CD1c-positive myeloid dendritic cell (primary cell): ENCODE measurements at regions not wholly inside any gene's neighbourhood (a gene's known extent, or its start where the extent isn't known, plus 50 kb on each side); places are given as distances from the start of the nearest gene placed in this dataset.

Source experiments
- DNase-seq: peaks from one replicate; pipeline ENCODE4 v3.0.0-alpha.2; 2016; ENCODE audit errors: extremely low spot score

DNA sequence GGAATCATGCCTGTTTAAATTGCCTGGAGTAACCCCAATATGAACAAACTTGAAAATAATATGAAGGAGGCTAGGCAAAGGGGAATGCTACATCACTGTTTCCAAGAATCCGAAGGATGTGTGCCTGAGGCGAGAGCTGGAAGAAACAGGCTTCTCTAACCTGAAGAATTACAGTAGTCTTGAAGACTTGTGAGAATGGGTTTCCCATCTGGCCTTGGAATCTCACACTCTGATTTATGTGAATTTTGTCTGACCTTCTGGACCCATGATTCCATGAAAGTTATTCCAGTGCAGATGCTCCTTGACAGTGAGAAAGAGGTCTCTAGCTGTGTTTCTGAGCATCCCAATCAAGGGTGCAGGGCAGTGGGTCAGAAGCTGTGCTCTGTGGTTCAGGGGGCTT lies 122.1 kb upstream of the PARP11 start:
- DNase-seq, result no peak

DNA sequence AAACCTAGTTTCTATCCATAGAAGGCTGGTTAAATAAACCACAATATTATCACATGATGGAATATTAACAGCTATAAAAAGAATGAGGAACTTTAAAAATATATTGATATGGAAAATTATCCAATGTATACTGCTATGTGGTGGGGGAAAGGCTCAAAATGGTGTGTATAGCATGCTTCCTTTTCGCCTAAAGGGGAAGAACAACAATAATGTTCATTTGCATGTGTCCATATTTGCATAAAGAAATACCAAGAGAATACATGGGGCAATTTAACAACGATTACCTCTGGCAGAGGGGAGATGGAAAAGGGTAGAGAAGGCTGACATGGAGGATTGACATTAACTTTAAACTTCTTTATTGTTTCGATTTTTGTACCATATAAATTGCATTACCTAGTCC lies 121.3 kb upstream of the PARP11 start:
- DNase-seq, result no peak

DNA sequence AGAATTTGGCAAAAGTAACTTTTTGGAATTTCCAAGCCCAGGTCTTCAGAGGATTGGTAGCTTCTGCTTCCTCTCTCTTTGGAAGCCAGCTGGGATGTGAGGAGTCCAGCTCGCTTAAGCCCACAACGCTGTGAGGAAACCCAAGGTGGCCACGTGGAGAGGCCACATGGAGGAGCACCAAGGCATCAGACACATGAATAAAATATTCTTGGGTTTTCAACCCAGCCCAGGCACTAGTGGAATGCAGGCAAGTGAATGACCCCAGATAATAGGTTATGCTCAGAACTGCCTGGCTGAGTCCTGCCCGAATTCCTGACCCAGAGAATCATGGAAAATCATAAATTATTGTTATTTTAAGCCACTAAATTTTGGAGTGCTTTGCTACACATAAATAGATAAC lies 119.7 kb upstream of the PARP11 start:
- no peak for DNase-seq

DNA sequence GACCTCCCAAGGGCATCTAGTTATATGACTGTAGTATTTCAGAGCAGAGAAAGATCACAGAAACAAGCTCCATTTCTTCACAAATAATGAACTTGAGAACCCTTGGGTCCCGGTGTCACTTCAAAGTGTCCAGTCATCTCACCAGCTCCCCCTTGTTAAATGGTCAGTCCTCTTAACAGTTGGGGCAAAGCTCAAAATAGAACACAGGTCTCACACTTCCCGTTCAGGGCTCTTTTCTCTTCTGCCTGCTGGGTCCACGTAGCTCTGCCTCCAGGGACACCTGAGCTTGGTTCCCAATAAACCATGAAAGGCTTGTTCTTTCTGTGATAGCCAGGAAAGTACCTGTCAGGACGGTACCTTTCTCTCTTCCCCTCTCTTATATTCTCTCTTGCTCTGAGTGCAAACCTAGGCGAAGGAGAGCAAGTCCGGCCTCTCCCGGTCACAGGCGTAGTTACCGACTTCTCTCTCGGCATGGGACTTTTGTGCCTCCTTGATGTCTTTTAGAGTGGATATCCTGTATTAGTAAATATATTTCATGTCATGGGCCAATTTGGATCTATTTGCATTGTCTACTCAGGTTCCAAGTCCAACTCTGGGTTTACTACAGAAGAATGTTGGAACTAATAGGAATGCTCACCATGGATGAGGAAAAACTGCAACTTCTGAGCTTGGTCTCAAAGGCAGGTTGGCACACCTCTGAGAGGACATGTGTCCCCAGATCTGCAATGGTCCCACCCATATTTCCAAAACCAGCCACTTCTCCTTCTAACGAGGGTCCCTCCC lies 118.8 kb upstream of the PARP11 start:
- no peak for DNase-seq

DNA sequence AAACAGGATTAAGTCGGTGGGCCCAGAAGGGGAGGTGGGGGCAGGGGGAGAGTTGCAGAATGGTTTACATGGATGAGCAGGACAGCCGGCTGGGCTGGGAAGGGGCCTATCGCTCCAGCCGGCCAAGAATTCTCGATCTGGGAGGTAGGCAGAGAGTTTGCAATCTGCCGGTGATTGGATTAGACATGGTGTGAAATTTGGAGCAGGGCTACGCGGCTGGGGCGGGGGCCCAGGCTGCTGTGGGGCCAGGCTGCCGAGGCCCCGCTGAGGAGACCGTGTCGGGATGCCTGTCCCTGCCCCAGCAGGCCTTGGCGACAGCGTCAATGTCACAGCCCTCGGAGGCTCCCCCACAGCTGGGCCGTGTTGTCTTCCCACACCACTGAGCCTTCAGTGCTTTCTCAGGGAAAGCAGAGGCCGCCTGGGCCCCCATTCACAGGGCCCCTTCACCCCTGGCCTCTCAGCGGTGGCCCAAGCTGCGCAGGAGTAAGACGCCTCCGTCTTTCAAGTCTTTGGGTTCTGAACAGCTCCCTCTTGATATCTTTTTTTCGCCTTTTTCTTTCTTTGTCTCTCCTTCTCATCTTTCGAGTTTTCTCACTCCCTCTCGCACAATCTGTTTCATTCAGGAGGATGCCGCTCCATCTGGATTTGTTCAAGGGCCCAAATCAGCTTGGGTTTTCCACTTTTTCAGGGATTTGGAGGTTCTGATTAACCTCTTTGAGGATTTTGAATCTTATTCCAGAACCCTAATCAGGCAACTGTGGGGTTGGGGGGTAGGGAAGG lies 117.5 kb upstream of the PARP11 start:
- DNase-seq, result no peak

DNA sequence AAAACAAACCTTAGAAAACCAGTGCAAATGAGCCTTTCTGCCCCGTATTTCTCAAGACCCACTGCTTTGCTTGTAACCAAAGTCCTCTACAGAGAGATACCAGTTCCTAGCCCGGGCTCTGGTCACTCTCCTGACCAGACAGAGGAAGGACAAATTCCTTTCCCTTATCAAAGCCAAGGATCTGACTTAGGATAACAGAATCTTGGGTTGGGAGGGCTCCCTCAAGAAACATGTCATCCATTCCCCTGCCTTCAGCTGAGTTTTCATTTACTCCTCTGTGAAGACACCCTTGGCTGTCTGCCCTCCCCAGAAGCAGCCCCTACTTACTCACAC lies 116.0 kb upstream of the PARP11 start:
- no peak for DNase-seq

DNA sequence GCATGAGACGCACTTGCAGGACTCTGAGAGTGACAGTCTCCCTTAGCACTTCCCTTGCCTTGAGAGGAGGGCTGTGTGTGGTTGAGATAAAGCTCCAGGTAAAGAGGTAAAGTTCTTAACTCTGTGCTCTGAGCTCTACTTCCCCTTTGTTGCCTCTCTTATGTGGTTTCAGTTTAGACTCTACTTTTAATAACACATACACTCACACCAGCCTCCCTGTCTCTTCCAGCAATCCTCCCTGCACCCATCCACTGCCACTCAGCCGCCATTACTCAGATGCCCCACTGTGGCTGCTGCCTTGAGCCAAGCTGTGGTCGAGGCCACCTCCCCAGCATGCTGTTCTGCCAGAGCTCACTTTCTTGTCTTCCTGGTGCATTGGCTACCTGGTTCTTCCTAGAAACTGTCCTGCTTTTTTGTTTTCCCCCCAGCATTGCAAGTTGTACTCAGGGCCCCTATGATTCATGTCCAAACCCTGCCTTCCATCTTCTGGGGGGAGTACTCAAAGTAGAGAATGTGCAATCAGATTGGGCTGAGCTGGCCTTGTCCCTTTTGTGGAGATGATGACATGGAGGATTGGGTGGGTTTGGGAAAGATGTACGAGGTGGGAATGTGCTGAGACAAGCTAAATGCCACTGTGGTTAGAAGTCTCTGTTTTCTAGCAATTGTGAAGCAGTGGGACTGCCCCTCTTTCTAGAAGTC lies 115.5 kb upstream of the PARP11 start:
- DNase-seq, result no peak

DNA sequence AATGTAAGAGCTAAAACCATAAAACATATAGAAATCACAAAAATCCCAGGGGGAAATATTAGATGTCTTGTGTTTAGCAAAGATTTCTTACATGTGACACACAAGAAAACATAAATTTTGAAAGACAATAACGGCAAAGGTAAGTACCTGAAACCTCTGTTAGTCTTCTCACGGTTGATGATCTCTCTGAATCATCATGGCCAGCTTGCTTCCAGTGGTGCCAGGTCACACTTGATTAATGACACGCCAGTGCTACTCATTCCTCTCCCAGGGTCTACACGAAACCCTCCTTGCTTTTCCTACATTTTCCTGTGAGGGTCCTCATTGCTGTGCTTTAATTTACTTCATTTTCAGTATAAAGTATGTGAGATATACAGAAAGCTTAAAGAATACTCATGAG lies 114.4 kb upstream of the PARP11 start:
- no peak for DNase-seq

DNA sequence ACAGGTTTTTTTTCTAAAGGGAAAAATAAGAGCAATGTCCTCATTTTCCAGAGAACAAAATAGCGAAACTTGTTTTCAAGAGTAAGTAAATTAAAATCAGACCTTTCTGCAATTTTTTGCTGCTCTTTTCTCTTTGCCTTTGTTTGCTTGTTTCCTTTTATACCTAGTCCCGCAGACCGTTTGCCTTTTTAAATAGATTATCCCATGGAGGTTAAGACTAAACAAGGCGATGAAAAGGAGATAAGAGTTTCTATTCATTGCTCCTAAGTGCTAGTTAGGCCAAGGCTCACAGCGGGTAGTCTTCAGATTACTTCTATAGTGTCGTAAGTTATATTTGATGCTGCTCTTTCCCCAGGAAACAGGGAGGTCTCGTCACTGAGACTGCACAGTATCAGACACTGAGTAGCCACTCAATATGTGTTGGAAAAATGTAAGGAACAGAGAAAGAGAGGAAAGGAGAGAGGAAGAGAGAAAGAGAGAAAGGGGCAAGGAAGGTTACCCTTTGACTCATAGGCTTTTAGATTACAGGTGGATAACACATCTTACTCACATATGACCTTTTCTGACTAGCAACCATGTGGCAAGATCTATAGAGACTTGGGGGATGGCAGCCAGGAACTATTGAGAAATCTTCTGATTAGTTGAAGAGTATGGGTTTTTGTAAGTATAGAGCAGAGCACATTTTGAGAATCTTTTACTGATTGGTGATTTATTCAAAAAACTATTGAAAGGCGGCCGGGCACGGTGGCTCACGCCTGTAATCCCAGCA lies 107.5 kb upstream of the PARP11 start:
- DNase-seq, result no peak

DNA sequence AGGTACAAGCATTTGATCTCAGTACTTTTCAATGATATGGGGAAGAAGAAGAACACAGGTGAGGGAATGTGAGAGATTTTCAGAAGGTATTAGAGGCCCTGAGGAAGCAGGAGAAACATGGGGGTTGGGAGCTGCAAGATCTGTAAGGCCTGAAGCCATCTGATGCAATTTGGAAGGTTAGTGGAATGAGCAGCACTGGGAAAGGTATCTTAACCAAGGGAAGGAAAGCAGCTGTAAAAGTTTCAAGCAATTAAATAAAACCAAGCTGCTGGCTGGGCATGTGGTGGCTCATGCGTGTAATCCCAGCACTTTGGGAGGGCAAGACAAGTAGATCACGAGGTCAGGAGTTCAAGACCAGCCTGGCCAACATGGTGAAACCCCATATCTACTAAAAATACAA lies 104.4 kb upstream of the PARP11 start:
- DNase-seq, result no peak

DNA sequence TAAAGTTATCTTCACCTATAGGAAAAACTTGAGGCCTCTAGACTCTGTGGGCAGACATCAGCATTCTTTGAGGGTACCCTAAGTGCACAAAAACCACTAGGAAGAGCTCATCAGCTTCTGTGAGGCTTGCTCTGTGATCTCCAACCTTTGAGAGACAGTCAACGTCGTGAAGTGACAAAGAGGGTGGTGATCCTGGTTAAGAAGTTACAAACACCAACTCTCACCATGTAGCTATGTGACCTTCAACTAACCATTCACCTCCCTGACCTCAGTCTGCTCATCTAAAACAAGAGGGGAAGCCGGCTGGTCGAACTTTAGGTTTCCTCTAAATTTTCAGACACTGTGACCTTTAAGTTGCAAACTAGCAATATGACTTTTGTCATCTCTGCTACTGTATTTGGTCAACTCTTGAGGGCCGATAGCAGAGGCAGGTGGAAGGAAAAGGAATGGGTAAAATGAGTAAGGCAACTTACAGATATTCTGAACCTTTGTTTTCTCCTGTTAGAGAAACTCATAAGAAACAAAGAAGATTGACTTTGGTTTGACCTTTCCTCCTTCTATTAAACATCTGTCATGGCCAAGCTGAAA lies 103.2 kb upstream of the PARP11 start:
- no peak for DNase-seq

DNA sequence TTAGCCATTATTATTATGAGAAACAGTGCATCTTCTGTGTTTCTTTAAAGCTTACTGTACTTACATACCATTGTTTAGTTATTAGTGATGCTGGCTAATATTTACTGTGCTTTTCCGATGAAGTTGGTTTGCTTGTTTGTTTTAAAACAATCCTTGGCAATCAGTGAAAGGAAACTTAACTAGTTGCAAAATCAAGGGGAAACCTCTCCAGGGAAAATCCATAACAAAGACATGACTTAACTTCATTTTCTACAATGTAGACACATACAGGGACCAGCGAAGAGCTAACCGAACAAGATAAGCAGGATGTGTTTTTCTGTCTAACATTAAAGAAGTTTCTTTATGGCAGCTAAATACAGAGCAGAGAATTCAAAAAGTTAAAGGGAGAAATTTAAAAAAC lies 102.5 kb upstream of the PARP11 start:
- no peak for DNase-seq

DNA sequence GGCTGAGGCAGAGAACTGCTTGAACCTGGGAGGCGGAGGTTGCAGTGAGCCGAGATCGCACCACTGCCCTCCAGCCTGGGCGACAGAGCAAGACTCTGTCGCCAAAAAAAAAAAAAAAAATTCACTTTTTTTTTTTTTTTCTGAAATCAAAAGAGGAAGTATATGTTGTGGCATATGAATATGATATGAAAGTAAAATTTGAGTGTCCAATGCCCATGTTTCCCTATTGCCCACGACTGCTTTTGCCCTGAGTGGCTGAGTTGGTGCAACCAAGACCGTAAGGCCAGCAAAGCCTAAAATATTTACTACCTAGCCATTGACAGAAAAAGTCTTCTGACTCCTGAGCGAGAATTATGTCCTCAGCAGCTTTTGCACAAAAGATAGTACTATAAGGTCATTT lies 101.7 kb upstream of the PARP11 start:
- DNase-seq, result peak; percentile 70

DNA sequence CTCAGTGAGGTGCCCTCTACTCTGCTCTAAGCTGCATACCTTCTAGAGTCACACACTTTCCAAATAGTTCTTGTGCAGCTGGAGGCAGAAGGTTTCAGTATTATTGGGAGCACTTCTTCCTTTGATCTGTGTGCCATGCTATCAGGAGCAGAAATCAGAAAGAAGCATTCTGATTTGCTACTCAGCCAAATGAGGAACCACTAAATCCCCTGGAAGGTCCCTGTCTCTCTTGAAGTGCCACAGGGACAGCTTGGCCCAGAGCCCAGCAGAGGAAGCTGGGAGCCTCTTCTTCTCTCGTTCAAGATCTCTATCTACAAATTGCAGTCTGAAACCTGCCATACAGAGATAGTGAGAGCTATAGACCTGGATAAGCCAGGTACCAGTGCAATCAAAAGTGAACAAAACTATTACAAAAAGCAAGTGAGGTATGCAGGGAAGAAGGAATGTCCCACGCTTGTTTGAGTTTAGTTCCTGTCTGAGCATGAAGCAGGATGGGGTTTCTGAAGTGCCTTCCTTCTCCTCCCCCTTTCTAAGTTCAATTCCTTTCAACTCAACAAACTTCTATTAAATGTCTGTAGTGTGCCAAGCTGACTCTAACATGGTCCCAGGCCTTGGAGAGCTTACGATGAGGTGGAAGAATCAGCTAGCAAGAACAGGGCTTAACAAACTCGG lies 100.9 kb upstream of the PARP11 start:
- peak; percentile 79 for DNase-seq

DNA sequence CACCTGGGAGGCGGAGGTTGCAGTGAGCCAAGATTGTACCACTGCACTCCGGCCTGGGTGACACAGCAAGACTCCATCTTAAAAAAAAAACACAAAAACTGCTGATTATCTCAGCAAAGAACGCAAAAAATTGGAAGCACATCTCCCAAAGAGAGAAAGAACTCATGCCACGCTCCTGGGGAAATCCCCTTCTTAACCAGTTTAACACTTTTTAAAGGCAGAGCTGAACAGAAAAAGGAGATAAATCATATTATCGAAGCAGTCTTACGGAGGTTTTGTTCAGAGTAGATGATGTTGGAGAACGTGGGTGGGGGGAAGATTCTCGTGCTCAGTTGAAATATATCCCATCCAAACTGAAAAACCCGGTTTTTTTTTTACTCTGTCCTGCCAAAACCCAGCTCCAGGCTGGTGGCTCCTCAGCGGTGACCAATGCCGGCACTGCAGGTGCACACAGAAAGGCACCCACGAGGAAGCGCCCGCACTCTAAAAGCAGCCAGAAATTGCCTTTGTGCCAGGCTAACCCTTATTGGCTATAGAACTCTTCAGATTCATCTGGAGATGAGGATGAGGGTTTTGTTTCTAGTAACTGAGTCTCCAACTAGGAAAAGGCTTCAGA lies 100.2 kb upstream of the PARP11 start:
- DNase-seq, result no peak

DNA sequence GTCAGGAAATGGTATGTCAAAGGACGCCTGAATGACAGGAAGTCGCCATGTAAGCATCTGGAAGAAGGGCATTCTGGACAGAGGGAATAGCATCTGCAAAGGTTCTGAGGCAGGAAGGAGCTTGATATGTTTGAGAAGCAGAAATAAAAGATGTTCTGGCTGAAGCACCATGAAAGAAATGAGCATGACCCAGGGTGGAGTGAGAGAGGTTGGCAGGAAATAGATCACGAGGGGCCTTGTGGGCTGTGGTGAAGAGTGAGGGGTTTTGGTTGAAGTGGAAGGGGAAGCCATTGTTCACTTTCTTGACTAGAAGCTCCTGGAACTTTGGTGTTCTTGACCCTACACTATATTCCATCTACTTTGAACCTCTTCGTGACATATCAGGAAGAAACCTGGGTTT lies 99.4 kb upstream of the PARP11 start:
- no peak for DNase-seq

DNA sequence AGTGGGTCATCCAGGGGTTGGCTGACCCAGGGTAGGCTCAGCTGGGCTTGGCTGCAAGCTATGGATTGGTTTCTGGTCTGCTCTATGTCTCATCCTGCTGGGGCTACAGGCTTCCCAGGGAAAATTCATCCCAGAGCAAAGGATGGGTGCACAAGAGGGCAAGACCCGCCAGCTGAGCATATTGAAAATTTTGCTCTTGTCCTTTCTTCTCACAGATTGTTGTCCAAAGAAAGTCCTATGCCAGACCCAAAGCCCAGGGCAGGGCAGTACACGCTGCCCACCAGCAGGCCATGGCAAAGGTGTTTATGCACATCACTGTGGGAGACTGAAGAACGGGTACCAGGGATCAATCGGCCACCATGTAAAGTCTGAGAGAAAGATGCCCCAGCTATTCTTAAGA lies 95.3 kb upstream of the PARP11 start:
- DNase-seq, result no peak

DNA sequence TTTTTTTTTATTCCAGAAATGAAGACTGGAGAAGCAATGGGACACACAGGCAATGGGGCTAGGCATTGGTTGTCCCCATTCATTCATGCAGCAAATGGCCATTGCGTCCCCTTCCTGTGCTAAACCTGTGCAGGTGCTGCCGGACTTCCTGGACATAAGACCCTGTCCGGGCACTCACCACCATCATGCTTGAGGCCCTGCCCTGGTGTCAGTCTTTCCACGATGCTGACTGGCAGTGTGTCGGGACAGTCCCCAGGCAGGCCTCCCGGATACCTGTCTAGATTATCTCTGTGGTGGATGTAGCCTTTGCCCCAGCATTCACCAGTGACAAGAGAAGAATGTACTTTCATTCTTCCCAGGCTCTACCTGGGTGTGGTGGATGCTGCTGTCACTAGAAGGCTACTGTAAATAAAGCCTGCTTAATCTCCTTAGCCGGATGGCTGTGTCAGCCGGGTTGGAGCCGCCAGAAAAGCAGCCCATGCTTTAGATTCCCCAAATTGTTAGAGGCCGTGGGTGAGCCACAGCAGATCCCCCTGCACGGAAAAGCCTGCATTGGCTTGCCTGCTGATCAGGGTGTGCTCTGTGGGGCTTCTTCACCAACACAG lies 94.5 kb upstream of the PARP11 start:
- no peak for DNase-seq

DNA sequence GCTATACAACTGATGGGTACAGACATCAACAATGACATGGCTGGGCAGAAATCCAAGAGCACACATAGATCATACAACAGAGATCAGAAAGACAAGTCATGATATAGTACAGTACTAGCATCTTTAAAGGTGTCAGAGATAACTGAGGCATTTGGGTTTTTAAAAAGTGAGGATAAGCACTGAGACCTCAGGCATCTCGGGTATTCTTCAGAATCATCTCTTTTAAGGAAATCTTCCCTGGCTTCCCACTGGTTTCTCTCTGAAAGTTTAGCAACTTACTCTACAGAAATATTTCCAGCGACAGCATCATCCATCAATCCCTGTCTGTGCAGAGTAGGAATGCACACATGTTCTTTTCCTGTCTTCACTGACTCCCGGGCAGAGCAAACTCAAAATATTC lies 93.2 kb upstream of the PARP11 start:
- no peak for DNase-seq

DNA sequence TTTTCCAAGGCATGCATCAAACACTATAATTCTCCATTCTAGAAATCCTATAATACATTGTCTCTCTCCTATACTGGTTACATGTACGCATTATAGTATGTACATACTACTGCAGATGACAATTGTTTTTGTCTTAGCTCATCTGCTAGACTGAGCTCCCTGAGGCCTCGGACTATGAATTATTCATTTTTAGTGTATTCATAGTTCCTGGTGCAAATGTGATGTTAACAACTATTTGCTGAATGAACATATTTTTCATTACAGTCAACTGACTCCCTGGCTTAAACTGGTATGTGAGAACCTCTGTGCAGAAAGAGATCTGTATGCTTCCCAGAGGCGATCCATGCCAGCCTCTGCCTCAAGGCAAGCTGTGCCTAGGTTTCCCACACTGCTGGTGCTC lies 91.8 kb upstream of the PARP11 start:
- no peak for DNase-seq
